Uterus (tissue), 3 donors: ENCODE measurements at regions not wholly inside any gene's neighbourhood (a gene's known extent, or its start where the extent isn't known, plus 50 kb on each side); places are given as distances from the start of the nearest gene placed in this dataset.
A peak's percentile ranks its signal among the peaks of the same experiment; 100 is the strongest.

Source experiments
- DNase-seq, 2 donors: peaks; one replicate each; pipeline ENCODE4 v3.0.0-alpha.2; 2019 to 2020
- H3K27ac ChIP-seq, 2 donors: fragments of 200-600 bp; sonication (generic); 1 replicate in 1 of 2; 2 replicates in 1 of 2; pipeline ENCODE4 v1.5.1; 2016 to 2018
- H3K27me3 ChIP-seq, 2 donors: fragments of 200-600 bp; sonication (generic); one replicate each; pipeline ENCODE4 v1.5.1; 2018 to 2019; ENCODE audit warnings: control low read depth in 1 of 2
- H3K36me3 ChIP-seq, 2 donors: fragments of 200-600 bp; sonication (generic); one replicate each; pipeline ENCODE4 v1.5.1; 2019; ENCODE audit warnings: control low read depth in 1 of 2
- H3K4me1 ChIP-seq, 2 donors: fragments of 200-600 bp; sonication (generic); one replicate each; pipeline ENCODE4 v1.5.1; 2018 to 2019; ENCODE audit warnings: control low read depth in 1 of 2
- H3K4me3 ChIP-seq, 2 donors: fragments of 200-600 bp; sonication (generic); 1 replicate in 1 of 2; 2 replicates in 1 of 2; pipeline ENCODE4 v1.5.1; 2018 to 2019; ENCODE audit warnings: mild to moderate bottlenecking in 1 of 2
- H3K9me3 ChIP-seq, 2 donors: fragments of 200-600 bp; sonication (generic); one replicate each; pipeline ENCODE4 v1.5.1; 2019; ENCODE audit warnings: control low read depth in 1 of 2
- POLR2A ChIP-seq, 2 donors: fragments of 450-650 bp; IDR thresholded peaks; one replicate each; pipeline ENCODE4 v1.6.1; 2016; ENCODE audit warnings: antibody characterized with exemption in 2 of 2, mild to moderate bottlenecking in 1 of 2, moderate library complexity in 1 of 2
- intact Hi-C: fragments of 100-400 bp; cut with DNase I; formaldehyde crosslinking; loops from one replicate; pipeline ENCODE4 v1.15.1; 2023; ENCODE audit warnings: low total_unique reads
- TF ChIP-seq, protein P1 (sequence below), 4 experiments: fragments of 200-600 bp in 2 of 4; fragments of 450-650 bp in 2 of 4; sonication (generic) in 2 of 4; IDR thresholded peaks; one replicate each; pipeline ENCODE4 v1.5.1; 2016 to 2019; ENCODE audit warnings: antibody characterized with exemption in 4 of 4, mild to moderate bottlenecking in 2 of 4, moderate library complexity in 1 of 4
- donor health status: DM: yes; HTN: yes; CAD: no.

- no peaks in the 10 kb centered on the region for H3K4me1 ChIP-seq
- DNase-seq, result no peak
- no peaks in the 10 kb centered on the region for H3K36me3 ChIP-seq
- intact Hi-C loops, result no loop called here
- TF ChIP-seq, protein P1, sequence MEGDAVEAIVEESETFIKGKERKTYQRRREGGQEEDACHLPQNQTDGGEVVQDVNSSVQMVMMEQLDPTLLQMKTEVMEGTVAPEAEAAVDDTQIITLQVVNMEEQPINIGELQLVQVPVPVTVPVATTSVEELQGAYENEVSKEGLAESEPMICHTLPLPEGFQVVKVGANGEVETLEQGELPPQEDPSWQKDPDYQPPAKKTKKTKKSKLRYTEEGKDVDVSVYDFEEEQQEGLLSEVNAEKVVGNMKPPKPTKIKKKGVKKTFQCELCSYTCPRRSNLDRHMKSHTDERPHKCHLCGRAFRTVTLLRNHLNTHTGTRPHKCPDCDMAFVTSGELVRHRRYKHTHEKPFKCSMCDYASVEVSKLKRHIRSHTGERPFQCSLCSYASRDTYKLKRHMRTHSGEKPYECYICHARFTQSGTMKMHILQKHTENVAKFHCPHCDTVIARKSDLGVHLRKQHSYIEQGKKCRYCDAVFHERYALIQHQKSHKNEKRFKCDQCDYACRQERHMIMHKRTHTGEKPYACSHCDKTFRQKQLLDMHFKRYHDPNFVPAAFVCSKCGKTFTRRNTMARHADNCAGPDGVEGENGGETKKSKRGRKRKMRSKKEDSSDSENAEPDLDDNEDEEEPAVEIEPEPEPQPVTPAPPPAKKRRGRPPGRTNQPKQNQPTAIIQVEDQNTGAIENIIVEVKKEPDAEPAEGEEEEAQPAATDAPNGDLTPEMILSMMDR (IDR thresholded peaks at IDR 0.05), result no peak
- no peak for TF ChIP-seq POLR2A (IDR thresholded peaks at IDR 0.05)
- no peak overlapping the region for H3K4me3 ChIP-seq
- peak overlapping the region; percentile 36 to 49 for H3K27ac ChIP-seq
- peaks cover 0 to 3% of the 10 kb centered on the region in 2 donors for H3K27me3 ChIP-seq
- no peaks in the 10 kb centered on the region for H3K9me3 ChIP-seq
These were observed 104.0 kb downstream of the FOXL1 start for GRCh38 chr16:86682219-86682904.

GRCh38 chr16:86683441-86684194, 105.3 kb downstream of the FOXL1 start:
- DNase-seq, result no peak
- Histone ChIP-seq H3K4me3 (no peak overlapping the region), H3K27me3 (peaks cover 0 to 3% of the 10 kb centered on the region in 2 donors), H3K27ac (no peak overlapping the region), H3K4me1 (no peaks in the 10 kb centered on the region), H3K9me3 (no peaks in the 10 kb centered on the region), H3K36me3 (no peaks in the 10 kb centered on the region)
- no peak for TF ChIP-seq POLR2A (IDR thresholded peaks at IDR 0.05)
- TF ChIP-seq, protein P1 (IDR thresholded peaks at IDR 0.05), result no peak
- intact Hi-C loops, result no loop called here

DNA sequence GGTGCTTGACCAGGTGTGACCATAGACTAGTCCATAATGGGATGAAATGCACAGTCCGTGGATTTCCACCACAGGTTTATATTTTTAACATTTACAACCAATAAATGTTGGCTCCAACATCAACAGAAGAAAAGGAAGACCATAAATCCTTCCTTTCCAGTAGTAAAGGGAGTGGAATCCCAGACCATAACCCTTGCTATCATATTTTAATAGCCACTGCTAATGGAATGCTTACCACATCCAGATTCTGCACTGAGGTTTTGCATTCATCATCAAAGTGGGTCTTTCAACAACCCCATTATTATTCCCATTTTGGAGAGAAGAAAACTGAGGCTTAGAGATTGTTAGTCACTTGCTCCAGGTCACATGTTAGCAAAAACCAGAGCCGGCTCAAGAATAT, 106.7 kb downstream of the FOXL1 start:
- H3K27ac ChIP-seq, result no peak overlapping the region
- DNase-seq, result no peak
- no peaks in the 10 kb centered on the region for H3K36me3 ChIP-seq
- H3K4me1 ChIP-seq, result no peaks in the 10 kb centered on the region
- H3K27me3 ChIP-seq, result peaks cover 0 to 3% of the 10 kb centered on the region in 2 donors
- intact Hi-C loops, result no loop called here
- no peak overlapping the region for H3K4me3 ChIP-seq
- no peaks in the 10 kb centered on the region for H3K9me3 ChIP-seq
- TF ChIP-seq POLR2A (IDR thresholded peaks at IDR 0.05), result no peak
- TF ChIP-seq, protein P1 (IDR thresholded peaks at IDR 0.05), result no peak

- Histone ChIP-seq H3K4me3 (no peak overlapping the region), H3K27me3 (no peaks in the 10 kb centered on the region), H3K9me3 (no peaks in the 10 kb centered on the region), H3K4me1 (no peaks in the 10 kb centered on the region), H3K36me3 (no peaks in the 10 kb centered on the region), H3K27ac (no peak overlapping the region)
- no peak for DNase-seq
- TF ChIP-seq POLR2A (IDR thresholded peaks at IDR 0.05), result no peak
- TF ChIP-seq, protein P1 (IDR thresholded peaks at IDR 0.05), result no peak
- intact Hi-C loops, result no loop called here
These were observed 112.6 kb downstream of the FOXL1 start for GRCh38 chr16:86690970-86691369.

DNA sequence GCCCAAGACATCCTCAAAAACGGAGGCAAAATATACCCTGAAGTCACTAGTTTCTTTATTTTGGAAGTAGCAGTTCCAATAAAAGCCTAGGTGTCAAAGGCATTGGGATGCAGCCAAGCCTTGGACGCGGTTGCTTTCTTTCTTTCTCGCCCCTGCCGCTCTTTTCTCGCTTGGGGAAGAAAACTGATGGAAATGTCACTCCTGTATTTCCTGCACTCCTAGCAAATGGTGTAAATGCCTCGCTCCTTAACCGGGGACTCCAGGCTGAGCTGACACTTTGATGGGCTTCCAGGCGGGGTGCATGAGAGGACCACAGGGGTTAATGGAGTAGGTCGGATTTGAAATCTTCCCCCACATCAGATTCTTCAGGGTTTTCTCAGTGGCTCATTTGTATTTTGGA, 114.1 kb downstream of the FOXL1 start:
- H3K4me1 ChIP-seq, result no peaks in the 10 kb centered on the region
- intact Hi-C loops, result no loop called here
- H3K27ac ChIP-seq, result no peak overlapping the region
- no peaks in the 10 kb centered on the region for H3K36me3 ChIP-seq
- H3K4me3 ChIP-seq, result no peak overlapping the region
- no peak for DNase-seq
- H3K27me3 ChIP-seq, result no peaks in the 10 kb centered on the region
- no peak for TF ChIP-seq POLR2A (IDR thresholded peaks at IDR 0.05)
- TF ChIP-seq, protein P1 (IDR thresholded peaks at IDR 0.05), result no peak
- H3K9me3 ChIP-seq, result no peaks in the 10 kb centered on the region
